Fibroblast of villous mesenchyme (primary cell): ENCODE measurements at regions not wholly inside any gene's neighbourhood (a gene's known extent, or its start where the extent isn't known, plus 50 kb on each side); places are given as distances from the start of the nearest gene placed in this dataset.
"Not testable (repeated sequence)": the region's sequence is repeated elsewhere in the genome, so short reads cannot be mapped to it uniquely, and the experiment has no call there.

Experiments used
- DNase-seq: peaks from one replicate; pipeline ENCODE4 v3.0.0-alpha.2; 2010; ENCODE audit warnings: low read depth
- H3K4me3 ChIP-seq: 2 replicates; pipeline ENCODE4 v1.5.1; 2011; ENCODE audit warnings: low read depth, mild to moderate bottlenecking, low read length
- CTCF ChIP-seq: IDR thresholded peaks from 2 replicates; pipeline ENCODE4 v1.5.1; 2012; ENCODE audit warnings: low read depth, mild to moderate bottlenecking, low read length; ENCODE audit not compliant: insufficient read depth

GRCh38 chr12:131266591-131267467 is 313.1 kb downstream of the ADGRD1 start:
- DNase-seq = no peak
- TF ChIP-seq CTCF = no peak
- H3K4me3 ChIP-seq = no peak overlapping the region

GRCh38 chr12:131267576-131267975 is 313.9 kb downstream of the ADGRD1 start:
- no peak overlapping the region for H3K4me3 ChIP-seq
- TF ChIP-seq CTCF = no peak
- DNase-seq = no peak

DNA sequence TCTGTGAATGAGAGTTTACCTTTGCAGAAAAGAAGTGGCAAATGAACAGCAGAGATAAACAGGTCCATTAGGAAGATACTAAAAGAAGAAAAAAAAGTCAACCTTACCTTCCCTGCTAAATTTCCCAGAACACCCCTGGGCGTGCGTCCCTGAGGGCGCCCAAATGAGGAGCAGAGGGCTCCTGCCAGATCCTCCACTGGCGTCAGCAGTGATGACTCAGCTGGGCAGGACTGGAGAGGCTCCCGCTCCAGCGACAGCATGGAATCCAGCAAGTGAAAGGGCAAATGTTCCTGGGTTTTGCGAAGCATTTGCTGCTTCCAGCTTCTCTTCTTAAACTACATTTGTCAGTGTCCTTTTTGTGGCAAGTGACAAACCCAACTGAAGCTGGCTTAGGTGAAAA is 314.4 kb downstream of the ADGRD1 start:
- H3K4me3 ChIP-seq, DNase-seq: not testable (repeated sequence)

DNA sequence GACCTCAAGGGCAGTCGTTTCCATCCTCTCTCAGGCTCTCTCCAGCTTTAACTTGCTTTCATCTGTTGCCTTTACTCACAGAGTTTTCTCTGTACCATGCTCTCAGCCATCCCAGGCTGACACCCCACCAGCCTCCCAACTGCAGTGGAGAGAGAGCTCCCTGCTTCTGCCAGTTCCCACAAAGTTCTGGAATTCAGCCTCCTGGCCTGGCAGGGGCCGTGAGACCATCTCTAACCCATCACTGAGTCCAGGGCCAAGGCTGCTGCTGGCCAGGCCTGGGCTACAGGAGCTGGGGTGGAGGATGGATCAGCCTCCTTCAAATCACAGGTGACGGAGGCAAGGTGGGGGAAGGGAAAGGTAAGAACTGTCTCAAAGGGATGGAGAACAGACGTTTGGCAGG is 314.9 kb downstream of the ADGRD1 start:
- not testable (repeated sequence) for DNase-seq, H3K4me3 ChIP-seq

- no peak for DNase-seq
- no peak overlapping the region for H3K4me3 ChIP-seq
- TF ChIP-seq CTCF = no peak
Measured at GRCh38 chr12:131269551-131269950, 315.8 kb downstream of the ADGRD1 start.

GRCh38 chr12:131269977-131270376 is 316.3 kb downstream of the ADGRD1 start:
- not testable (repeated sequence) for DNase-seq, H3K4me3 ChIP-seq

GRCh38 chr12:131271724-131272123 is 318.0 kb downstream of the ADGRD1 start:
- no peak overlapping the region for H3K4me3 ChIP-seq
- no peak for TF ChIP-seq CTCF
- no peak for DNase-seq

- not testable (repeated sequence) for DNase-seq, H3K4me3 ChIP-seq
Measured at GRCh38 chr12:131272283-131272814, 318.6 kb downstream of the ADGRD1 start.

- TF ChIP-seq CTCF = no peak
- no peak overlapping the region for H3K4me3 ChIP-seq
- no peak for DNase-seq
Measured at GRCh38 chr12:131273291-131273845, 319.7 kb downstream of the ADGRD1 start.
